ENCODE measurements at regions not wholly inside any gene's neighbourhood (a gene's known extent, or its start where the extent isn't known, plus 50 kb on each side); places are given as distances from the start of the nearest gene placed in this dataset.

GRCh38 chr16:79898703-79899102 lies 298.2 kb upstream of the MAF start:
- H3K4me1 ChIP-seq (ENCODE audit: control insufficient read depth, insufficient read depth, low read length), result no peaks in the 10 kb centered on the region
- no CpG with 5 or more reads among the region's 3 CpGs for WGBS (ENCODE audit: insufficient coverage)
- ATAC-seq, result no peak

GRCh38 chr16:79897453-79898146 lies 297.1 kb upstream of the MAF start:
- Mint-ChIP-seq H3K36me3 (no peaks in the 10 kb centered on the region), H3K27me3 (ENCODE audit: low read depth in 2 of 2) (peaks cover 5 to 7% of the 10 kb centered on the region in 2 donors), H3K9me3 (no peaks in the 10 kb centered on the region), H3K4me3 (no peak overlapping the region), H3K27ac (no peak overlapping the region), H3K4me1 (peaks cover 0 to 5% of the 10 kb centered on the region in 2 donors)
- intact Hi-C loops (cut with micrococcal nuclease), result no loop called here
- TF ChIP-seq CTCF (IDR thresholded peaks at IDR 0.05), result no peak
- DNase-seq (no peak), ATAC-seq (no peak)
- no peak overlapping the region for H3K27ac ChIP-seq (ENCODE audit: low read length)
- no peaks in the 10 kb centered on the region for H3K9me3 ChIP-seq (ENCODE audit: control insufficient read depth, insufficient read depth, low read length)
- H3K27me3 ChIP-seq (ENCODE audit: control insufficient read depth, insufficient read depth, low read length), result no peaks in the 10 kb centered on the region
- WGBS (ENCODE audit: insufficient coverage), result 72% methylated on average over 7 of the region's 8 CpGs
- H3K4me3 ChIP-seq (ENCODE audit: low read length), result no peak overlapping the region
- H3K4me1 ChIP-seq (ENCODE audit: control insufficient read depth, insufficient read depth, low read length), result no peaks in the 10 kb centered on the region
- H3K36me3 ChIP-seq (ENCODE audit: control insufficient read depth, insufficient read depth, low read length), result no peaks in the 10 kb centered on the region

More at GRCh38 chr16:79898703-79899102, 298.2 kb upstream of the MAF start:
- peaks cover 0 to 5% of the 10 kb centered on the region in 2 donors for H3K4me1 Mint-ChIP-seq
- H3K27ac ChIP-seq (ENCODE audit: low read length), result no peak overlapping the region
- intact Hi-C loops (cut with micrococcal nuclease), result no loop called here
- H3K36me3 ChIP-seq (ENCODE audit: control insufficient read depth, insufficient read depth, low read length), result no peaks in the 10 kb centered on the region
- H3K27me3 ChIP-seq (ENCODE audit: control insufficient read depth, insufficient read depth, low read length), result no peaks in the 10 kb centered on the region
- no peak overlapping the region for H3K4me3 ChIP-seq (ENCODE audit: low read length)
- H3K9me3 ChIP-seq (ENCODE audit: control insufficient read depth, insufficient read depth, low read length), result no peaks in the 10 kb centered on the region
- peaks cover 6 to 7% of the 10 kb centered on the region in 2 donors for H3K27me3 Mint-ChIP-seq (ENCODE audit: low read depth in 2 of 2)
- TF ChIP-seq CTCF (IDR thresholded peaks at IDR 0.05), result no peak
- H3K4me3 Mint-ChIP-seq, result no peak overlapping the region
- H3K27ac Mint-ChIP-seq, result no peak overlapping the region
- no peak for DNase-seq
- no peaks in the 10 kb centered on the region for H3K36me3 Mint-ChIP-seq
- no peaks in the 10 kb centered on the region for H3K9me3 Mint-ChIP-seq

- H3K36me3 Mint-ChIP-seq, result no peaks in the 10 kb centered on the region
- peaks cover 0 to 5% of the 10 kb centered on the region in 2 donors for H3K4me1 Mint-ChIP-seq
- Histone ChIP-seq H3K36me3 (ENCODE audit: control insufficient read depth, insufficient read depth, low read length) (no peaks in the 10 kb centered on the region), H3K4me1 (ENCODE audit: control insufficient read depth, insufficient read depth, low read length) (no peaks in the 10 kb centered on the region), H3K9me3 (ENCODE audit: control insufficient read depth, insufficient read depth, low read length) (no peaks in the 10 kb centered on the region), H3K4me3 (ENCODE audit: low read length) (no peak overlapping the region), H3K27ac (ENCODE audit: low read length) (no peak overlapping the region), H3K27me3 (ENCODE audit: control insufficient read depth, insufficient read depth, low read length) (no peaks in the 10 kb centered on the region)
- ATAC-seq (no peak), DNase-seq (no peak)
- peaks cover 2 to 7% of the 10 kb centered on the region in 2 donors for H3K27me3 Mint-ChIP-seq (ENCODE audit: low read depth in 2 of 2)
- no peak for TF ChIP-seq CTCF (IDR thresholded peaks at IDR 0.05)
- no peak overlapping the region for H3K27ac Mint-ChIP-seq
- 64% methylated on average over 2 of the region's 2 CpGs for WGBS (ENCODE audit: insufficient coverage)
- H3K9me3 Mint-ChIP-seq, result no peaks in the 10 kb centered on the region
- no peak overlapping the region for H3K4me3 Mint-ChIP-seq
- intact Hi-C loops (cut with micrococcal nuclease), result no loop called here
These were observed 296.5 kb upstream of the MAF start for GRCh38 chr16:79897104-79897452.

- Mint-ChIP-seq H3K27ac (no peak overlapping the region), H3K9me3 (no peaks in the 10 kb centered on the region), H3K4me3 (no peak overlapping the region), H3K4me1 (peaks cover 0 to 5% of the 10 kb centered on the region in 2 donors), H3K27me3 (ENCODE audit: low read depth in 2 of 2) (peaks cover 2 to 7% of the 10 kb centered on the region in 2 donors), H3K36me3 (no peaks in the 10 kb centered on the region)
- no peaks in the 10 kb centered on the region for H3K36me3 ChIP-seq (ENCODE audit: control insufficient read depth, insufficient read depth, low read length)
- no peak for ATAC-seq
- 89% methylated on average over 6 of the region's 6 CpGs for WGBS (ENCODE audit: insufficient coverage)
- no peak overlapping the region for H3K4me3 ChIP-seq (ENCODE audit: low read length)
- intact Hi-C loops (cut with micrococcal nuclease), result no loop called here
- no peaks in the 10 kb centered on the region for H3K9me3 ChIP-seq (ENCODE audit: control insufficient read depth, insufficient read depth, low read length)
- H3K27me3 ChIP-seq (ENCODE audit: control insufficient read depth, insufficient read depth, low read length), result no peaks in the 10 kb centered on the region
- H3K27ac ChIP-seq (ENCODE audit: low read length), result no peak overlapping the region
- H3K4me1 ChIP-seq (ENCODE audit: control insufficient read depth, insufficient read depth, low read length), result no peaks in the 10 kb centered on the region
- no peak for TF ChIP-seq CTCF (IDR thresholded peaks at IDR 0.05)
- no peak for DNase-seq
These were observed 295.3 kb upstream of the MAF start for GRCh38 chr16:79895917-79896203.
